ENCODE measurements at regions not wholly inside any gene's neighbourhood (a gene's known extent, or its start where the extent isn't known, plus 50 kb on each side); places are given as distances from the start of the nearest gene placed in this dataset.

- TF ChIP-seq HNF4A (CRISPR knock-in tag; IDR thresholded peaks at IDR 0.05), result peak; percentile 68
- peak; percentile 55; the same call in 1 of the 2 replicates for TF ChIP-seq FOXA3 (CRISPR knock-in tag; IDR thresholded peaks at IDR 0.05)
- TF ChIP-seq ZFP36L2 (CRISPR knock-in tag; IDR thresholded peaks at IDR 0.05), result no peak
- in situ Hi-C loops (cut with HindIII; ENCODE audit: extremely low pct_ligation_motif_present, low pct_unique_long_range_greater_than_20kb) (no loop called here), intact Hi-C loops (cut with micrococcal nuclease; ENCODE audit: unreplicated experiment) (no loop called here)
- no peaks in the 10 kb centered on the region for H3K9me3 ChIP-seq (ENCODE audit: low read length)
- H3K4me1 ChIP-seq (ENCODE audit: insufficient read depth, low read length), result peaks cover 7% of the 10 kb centered on the region; the same call in 1 of the 2 replicates
- H4K20me1 ChIP-seq (ENCODE audit: insufficient read depth, low read length), result no peaks in the 10 kb centered on the region
- no peak overlapping the region for H3K27ac ChIP-seq (ENCODE audit: extremely low read length, insufficient read depth, low read length)
- ATAC-seq (peak; percentile 70), DNase-seq (ENCODE audit: low spot score) (peak; percentile 9), FAIRE-seq (no peak)
- H3K27me3 ChIP-seq (ENCODE audit: control insufficient read depth in 1 of 2, insufficient read depth in 2 of 2, low read length in 2 of 2), result no peaks in the 10 kb centered on the region
- 4% methylated on average over 4 of the region's 5 CpGs for WGBS (ENCODE audit: low lambda C conversion rate)
- ChIA-PET POLR2A (no interaction called here), CTCF (ENCODE audit: low intra/inter-chr PET ratio, low total read pairs) (no interaction called here)
- H3K4me3 ChIP-seq (replicated peaks in 1 of 3; ENCODE audit: insufficient read depth in 1 of 3, low read depth in 2 of 3, low read length in 3 of 3), result no peak overlapping the region
- H3K9ac ChIP-seq (ENCODE audit: insufficient read depth, low read depth, low read length), result no peak overlapping the region
- H2AFZ ChIP-seq (ENCODE audit: low read length), result no peak overlapping the region
- no peak overlapping the region for H3K4me2 ChIP-seq (ENCODE audit: low read depth, low read length)
- H3K79me2 ChIP-seq (ENCODE audit: insufficient read depth, low read length), result no peaks in the 10 kb centered on the region
- no peaks in the 10 kb centered on the region for H3K36me3 ChIP-seq (replicated peaks in 1 of 2; ENCODE audit: control insufficient read depth in 1 of 2, insufficient read depth in 2 of 2, low read length in 2 of 2)
- BruUV-seq (replicated peaks), result no TSS peak
These were observed 176.1 kb downstream of the BRINP2 start for GRCh38 chr1:177346790-177347359.

- in situ Hi-C loops (cut with HindIII; ENCODE audit: extremely low pct_ligation_motif_present, low pct_unique_long_range_greater_than_20kb), result no loop called here
- peaks cover 7% of the 10 kb centered on the region; the same call in 1 of the 2 replicates for H3K4me1 ChIP-seq (ENCODE audit: insufficient read depth, low read length)
- ChIA-PET CTCF (ENCODE audit: low intra/inter-chr PET ratio, low total read pairs) (no interaction called here), POLR2A (no interaction called here)
- no peak overlapping the region for H3K4me2 ChIP-seq (ENCODE audit: low read depth, low read length)
- DNase-seq (ENCODE audit: low spot score), result no peak
- H4K20me1 ChIP-seq (ENCODE audit: insufficient read depth, low read length), result no peaks in the 10 kb centered on the region
- no TSS peak for BruUV-seq (replicated peaks)
- H3K9me3 ChIP-seq (ENCODE audit: low read length), result no peaks in the 10 kb centered on the region
- no peak for FAIRE-seq
- no peaks in the 10 kb centered on the region for H3K79me2 ChIP-seq (ENCODE audit: insufficient read depth, low read length)
- H2AFZ ChIP-seq (ENCODE audit: low read length), result no peak overlapping the region
- H3K27ac ChIP-seq (ENCODE audit: extremely low read length, insufficient read depth, low read length), result no peak overlapping the region
- H3K4me3 ChIP-seq (replicated peaks in 1 of 3; ENCODE audit: insufficient read depth in 1 of 3, low read depth in 2 of 3, low read length in 3 of 3), result no peak overlapping the region
- 24% methylated on average over 5 of the region's 5 CpGs for WGBS (ENCODE audit: low lambda C conversion rate)
- H3K9ac ChIP-seq (ENCODE audit: insufficient read depth, low read depth, low read length), result no peak overlapping the region
- H3K27me3 ChIP-seq (ENCODE audit: control insufficient read depth in 1 of 2, insufficient read depth in 2 of 2, low read length in 2 of 2), result 0 out of 5 replicates have a peak, but pooled peaks cover 0 to 5% of the 10 kb centered on the region in 2 experiments
- intact Hi-C loops (cut with micrococcal nuclease; ENCODE audit: unreplicated experiment), result no loop called here
- H3K36me3 ChIP-seq (replicated peaks in 1 of 2; ENCODE audit: control insufficient read depth in 1 of 2, insufficient read depth in 2 of 2, low read length in 2 of 2), result no peaks in the 10 kb centered on the region
- ATAC-seq, result no peak
- no peak for TF ChIP-seq FLYWCH1 (CRISPR knock-in tag; IDR thresholded peaks at IDR 0.05)
- TF ChIP-seq, protein P1, sequence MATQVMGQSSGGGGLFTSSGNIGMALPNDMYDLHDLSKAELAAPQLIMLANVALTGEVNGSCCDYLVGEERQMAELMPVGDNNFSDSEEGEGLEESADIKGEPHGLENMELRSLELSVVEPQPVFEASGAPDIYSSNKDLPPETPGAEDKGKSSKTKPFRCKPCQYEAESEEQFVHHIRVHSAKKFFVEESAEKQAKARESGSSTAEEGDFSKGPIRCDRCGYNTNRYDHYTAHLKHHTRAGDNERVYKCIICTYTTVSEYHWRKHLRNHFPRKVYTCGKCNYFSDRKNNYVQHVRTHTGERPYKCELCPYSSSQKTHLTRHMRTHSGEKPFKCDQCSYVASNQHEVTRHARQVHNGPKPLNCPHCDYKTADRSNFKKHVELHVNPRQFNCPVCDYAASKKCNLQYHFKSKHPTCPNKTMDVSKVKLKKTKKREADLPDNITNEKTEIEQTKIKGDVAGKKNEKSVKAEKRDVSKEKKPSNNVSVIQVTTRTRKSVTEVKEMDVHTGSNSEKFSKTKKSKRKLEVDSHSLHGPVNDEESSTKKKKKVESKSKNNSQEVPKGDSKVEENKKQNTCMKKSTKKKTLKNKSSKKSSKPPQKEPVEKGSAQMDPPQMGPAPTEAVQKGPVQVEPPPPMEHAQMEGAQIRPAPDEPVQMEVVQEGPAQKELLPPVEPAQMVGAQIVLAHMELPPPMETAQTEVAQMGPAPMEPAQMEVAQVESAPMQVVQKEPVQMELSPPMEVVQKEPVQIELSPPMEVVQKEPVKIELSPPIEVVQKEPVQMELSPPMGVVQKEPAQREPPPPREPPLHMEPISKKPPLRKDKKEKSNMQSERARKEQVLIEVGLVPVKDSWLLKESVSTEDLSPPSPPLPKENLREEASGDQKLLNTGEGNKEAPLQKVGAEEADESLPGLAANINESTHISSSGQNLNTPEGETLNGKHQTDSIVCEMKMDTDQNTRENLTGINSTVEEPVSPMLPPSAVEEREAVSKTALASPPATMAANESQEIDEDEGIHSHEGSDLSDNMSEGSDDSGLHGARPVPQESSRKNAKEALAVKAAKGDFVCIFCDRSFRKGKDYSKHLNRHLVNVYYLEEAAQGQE (IDR thresholded peaks at IDR 0.05; ENCODE audit: borderline replicate concordance in 1 of 2, low read depth in 1 of 2, low read length in 2 of 2), result no peak
These were observed 172.7 kb downstream of the BRINP2 start for GRCh38 chr1:177343445-177343844.

Measured in HepG2 (cell line).